ENCODE measurements at regions not wholly inside any gene's neighbourhood (a gene's known extent, or its start where the extent isn't known, plus 50 kb on each side); places are given as distances from the start of the nearest gene placed in this dataset.

DNA sequence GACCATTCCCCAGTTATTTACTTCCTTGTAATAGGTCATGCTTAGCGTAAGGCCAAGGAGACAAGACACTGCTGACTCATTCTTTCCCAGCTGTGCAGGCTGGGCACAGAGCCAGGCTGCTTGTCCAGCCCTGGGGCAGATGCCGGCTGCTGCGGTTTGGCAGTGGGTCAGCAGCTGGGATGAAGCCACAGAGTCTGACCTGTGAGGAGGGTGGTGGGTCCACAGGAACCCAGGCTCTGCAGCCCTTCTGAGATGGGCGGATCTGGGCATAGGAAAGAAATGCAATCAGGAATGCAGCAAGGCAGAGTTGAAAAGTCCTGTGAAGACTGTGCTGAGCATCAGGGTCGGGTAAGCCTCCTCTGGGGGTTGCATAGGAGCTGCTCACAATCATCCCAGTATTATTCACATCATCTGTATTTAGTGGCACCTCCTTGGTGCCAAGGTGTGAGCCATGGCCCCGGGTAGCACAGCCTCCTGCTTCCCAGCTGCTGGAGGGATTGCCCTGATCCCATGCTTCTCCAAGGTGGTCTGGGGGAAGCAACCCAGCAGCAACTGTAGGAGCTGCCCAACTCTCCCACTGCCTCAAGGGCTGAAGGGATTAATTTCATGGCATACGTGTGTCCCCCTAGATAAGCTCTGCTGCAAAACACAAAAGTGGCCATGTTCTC lies 139.0 kb downstream of the DDX1 start:
- peak; percentile 69 for DNase-seq (ENCODE audit: low read depth)
- no peak overlapping the region for H3K4me3 ChIP-seq (ENCODE audit: low read depth, low read length)
- TF ChIP-seq, protein P1, sequence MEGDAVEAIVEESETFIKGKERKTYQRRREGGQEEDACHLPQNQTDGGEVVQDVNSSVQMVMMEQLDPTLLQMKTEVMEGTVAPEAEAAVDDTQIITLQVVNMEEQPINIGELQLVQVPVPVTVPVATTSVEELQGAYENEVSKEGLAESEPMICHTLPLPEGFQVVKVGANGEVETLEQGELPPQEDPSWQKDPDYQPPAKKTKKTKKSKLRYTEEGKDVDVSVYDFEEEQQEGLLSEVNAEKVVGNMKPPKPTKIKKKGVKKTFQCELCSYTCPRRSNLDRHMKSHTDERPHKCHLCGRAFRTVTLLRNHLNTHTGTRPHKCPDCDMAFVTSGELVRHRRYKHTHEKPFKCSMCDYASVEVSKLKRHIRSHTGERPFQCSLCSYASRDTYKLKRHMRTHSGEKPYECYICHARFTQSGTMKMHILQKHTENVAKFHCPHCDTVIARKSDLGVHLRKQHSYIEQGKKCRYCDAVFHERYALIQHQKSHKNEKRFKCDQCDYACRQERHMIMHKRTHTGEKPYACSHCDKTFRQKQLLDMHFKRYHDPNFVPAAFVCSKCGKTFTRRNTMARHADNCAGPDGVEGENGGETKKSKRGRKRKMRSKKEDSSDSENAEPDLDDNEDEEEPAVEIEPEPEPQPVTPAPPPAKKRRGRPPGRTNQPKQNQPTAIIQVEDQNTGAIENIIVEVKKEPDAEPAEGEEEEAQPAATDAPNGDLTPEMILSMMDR (IDR thresholded peaks at IDR 0.05; ENCODE audit: control insufficient read depth, extremely low read depth, insufficient read depth), result no peak

DNA sequence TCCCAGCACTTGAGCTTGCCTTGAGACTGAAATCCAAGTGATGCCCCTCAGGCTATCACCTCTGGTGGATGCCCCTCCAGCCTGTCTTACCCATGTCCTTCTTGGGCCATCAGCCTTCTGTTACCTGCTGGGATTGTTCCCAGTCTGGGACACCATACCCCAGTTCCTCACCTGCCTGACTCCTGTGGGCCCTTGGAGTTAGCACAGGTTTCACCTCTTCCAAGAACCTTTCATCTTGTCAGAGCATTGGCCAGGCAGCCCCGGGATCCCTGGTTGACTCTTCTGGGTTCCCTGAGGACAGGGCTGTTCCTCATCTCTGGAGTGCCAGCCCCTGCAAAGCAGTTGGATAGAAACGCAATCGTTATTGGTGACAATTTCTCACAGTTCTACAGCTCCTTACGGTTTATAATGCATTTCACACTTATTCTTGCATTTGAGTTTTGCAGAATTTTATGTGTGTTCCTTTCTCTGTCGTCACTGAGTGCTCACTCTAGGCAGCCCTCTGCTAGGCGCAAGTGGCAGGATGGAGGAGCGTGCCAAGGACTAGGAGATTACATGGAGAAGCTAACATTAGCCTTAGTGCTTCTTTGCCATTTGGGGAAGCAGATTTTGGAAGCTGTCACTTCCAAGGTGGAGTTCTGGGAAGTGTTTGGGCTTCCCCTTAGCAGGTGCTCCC lies 139.7 kb downstream of the DDX1 start:
- DNase-seq (ENCODE audit: low read depth), result no peak
- TF ChIP-seq, protein P1 (IDR thresholded peaks at IDR 0.05; ENCODE audit: control insufficient read depth, extremely low read depth, insufficient read depth), result no peak
- no peak overlapping the region for H3K4me3 ChIP-seq (ENCODE audit: low read depth, low read length)

DNA sequence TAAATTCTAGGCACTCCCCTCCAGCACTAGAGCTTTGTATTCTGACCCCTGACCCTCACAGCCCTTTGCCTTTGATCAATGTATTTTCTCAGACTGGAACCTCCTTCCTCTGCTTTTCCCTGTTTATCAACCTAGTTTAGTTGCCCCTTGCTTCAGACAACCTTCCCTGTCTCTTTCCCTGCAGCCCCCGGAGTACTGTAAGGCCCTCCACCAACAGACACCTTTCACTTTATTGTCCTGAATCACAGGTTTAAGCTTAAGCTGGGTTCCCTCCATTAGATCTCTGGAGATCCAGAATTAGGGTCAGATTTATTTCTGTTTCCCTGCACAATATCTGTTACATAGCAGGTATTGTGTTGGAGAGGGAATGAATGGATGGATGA lies 140.2 kb downstream of the DDX1 start:
- no peak for DNase-seq (ENCODE audit: low read depth)
- H3K4me3 ChIP-seq (ENCODE audit: low read depth, low read length), result no peak overlapping the region
- TF ChIP-seq, protein P1 (IDR thresholded peaks at IDR 0.05; ENCODE audit: control insufficient read depth, extremely low read depth, insufficient read depth), result no peak

DNA sequence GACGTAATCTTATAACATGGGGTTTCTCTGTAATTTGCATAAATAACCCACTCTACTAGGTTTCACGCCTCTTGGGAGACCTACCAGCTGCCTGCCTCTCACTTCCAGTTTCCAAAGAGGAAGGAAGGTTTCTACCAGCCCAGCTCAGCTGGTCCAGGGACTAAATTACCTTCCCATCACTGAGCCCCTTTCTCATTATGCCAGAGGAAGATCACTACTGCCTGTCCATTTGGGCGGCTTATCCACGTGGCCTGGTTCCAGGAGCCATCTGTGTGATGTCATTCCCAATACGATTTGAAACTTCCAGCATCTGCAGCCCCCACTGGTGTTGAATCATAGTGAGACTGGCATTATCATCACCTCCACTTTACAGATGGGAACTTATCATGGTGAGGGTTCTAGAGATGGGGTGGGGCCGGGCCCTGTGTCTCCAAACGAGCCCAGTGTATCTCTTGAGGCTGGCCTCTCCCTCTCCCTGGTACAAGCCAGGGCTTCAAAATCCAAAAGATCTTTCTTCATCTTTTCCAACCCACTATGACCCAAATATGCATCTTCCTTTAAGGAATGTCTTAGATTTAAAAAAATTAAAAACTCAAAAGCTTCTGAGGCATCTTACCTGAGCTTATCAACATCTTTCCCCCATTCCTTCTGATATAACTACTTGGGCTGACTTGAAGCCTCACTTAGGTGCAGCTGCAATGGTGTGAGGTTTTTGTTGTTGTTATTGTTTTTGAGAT lies 140.8 kb downstream of the DDX1 start:
- no peak overlapping the region for H3K4me3 ChIP-seq (ENCODE audit: low read depth, low read length)
- no peak for DNase-seq (ENCODE audit: low read depth)
- TF ChIP-seq, protein P1 (IDR thresholded peaks at IDR 0.05; ENCODE audit: control insufficient read depth, extremely low read depth, insufficient read depth), result no peak

DNA sequence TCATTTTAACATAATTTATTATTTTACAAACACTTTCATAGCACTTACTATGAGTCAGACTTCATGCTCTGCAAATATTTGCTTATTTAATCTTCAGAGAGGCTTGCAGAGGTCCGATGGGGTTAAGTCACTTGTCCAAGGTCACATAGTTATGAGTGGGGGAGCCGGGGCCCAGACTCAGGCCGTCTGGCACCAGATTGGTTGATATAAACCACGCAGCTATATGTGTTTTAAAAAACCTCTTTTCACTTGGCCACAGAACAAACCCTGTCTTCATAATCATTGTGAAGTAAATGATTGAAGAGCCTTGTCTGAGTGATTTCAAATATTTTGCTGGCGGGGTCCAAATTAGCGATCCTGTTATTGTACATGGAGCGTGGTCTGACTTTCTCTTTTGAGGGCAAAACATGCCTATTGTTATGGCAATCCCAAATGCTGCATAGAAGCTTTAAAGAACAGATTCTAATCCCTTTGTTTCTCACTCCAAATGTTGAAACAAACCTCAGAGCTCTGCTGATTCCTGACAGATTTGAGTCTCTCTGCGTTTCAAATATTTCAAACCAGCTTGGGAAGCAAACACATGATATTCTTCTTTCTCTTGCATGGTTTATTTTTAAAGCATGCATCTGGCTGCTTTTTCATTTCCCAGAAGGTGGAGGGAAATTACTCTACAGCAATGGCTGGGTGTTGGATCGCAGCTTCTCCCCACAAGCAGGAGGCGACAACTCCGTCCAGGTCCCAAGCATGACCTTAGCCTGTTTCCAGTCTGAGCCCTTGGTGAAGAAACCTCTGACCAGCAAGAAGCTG lies 142.4 kb downstream of the DDX1 start:
- TF ChIP-seq, protein P1 (IDR thresholded peaks at IDR 0.05; ENCODE audit: control insufficient read depth, extremely low read depth, insufficient read depth), result no peak
- no peak for DNase-seq (ENCODE audit: low read depth)
- no peak overlapping the region for H3K4me3 ChIP-seq (ENCODE audit: low read depth, low read length)

DNA sequence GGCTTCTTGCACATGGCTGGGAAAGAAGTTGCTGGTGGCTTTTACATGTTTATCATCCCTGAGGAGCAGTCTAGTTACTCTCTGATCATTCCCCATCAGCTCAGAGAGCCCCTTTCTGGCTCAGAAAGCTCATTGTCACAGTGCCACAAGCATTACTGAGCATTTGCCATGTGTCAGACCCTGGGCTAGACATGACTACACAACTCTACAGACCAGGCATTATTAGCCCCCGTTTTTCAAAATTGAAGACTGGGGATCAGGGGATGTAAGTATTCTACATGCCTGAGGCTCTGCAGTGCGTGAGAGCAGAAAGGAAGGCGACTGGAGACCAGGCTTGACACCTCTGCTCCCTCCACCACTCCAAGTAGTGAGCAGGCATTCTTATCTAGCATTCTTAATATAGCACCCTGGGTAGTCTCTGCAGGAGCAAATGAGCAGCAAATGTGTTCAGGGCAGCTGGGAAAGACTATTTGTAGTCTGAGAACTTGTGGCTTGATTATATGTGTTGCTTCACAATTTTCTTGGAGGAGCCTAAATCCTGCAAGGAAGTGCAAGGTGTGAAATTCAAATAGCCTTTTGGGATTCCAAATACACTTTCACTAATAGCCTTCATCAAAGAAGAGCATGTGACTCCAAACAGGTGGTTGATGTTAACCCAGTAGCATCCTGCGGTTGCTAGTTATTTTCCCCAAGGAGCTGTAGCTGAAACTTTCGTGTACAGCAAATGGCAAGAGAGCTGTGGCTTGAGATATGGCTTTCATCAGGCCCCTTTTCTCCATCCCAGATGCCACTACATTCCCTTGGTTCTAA lies 143.2 kb downstream of the DDX1 start:
- TF ChIP-seq, protein P1 (IDR thresholded peaks at IDR 0.05; ENCODE audit: control insufficient read depth, extremely low read depth, insufficient read depth), result no peak
- DNase-seq (ENCODE audit: low read depth), result no peak
- H3K4me3 ChIP-seq (ENCODE audit: low read depth, low read length), result no peak overlapping the region

All from LNCaP clone FGC (cell line).